ENCODE measurements at regions not wholly inside any gene's neighbourhood (a gene's known extent, or its start where the extent isn't known, plus 50 kb on each side); places are given as distances from the start of the nearest gene placed in this dataset.

DNA sequence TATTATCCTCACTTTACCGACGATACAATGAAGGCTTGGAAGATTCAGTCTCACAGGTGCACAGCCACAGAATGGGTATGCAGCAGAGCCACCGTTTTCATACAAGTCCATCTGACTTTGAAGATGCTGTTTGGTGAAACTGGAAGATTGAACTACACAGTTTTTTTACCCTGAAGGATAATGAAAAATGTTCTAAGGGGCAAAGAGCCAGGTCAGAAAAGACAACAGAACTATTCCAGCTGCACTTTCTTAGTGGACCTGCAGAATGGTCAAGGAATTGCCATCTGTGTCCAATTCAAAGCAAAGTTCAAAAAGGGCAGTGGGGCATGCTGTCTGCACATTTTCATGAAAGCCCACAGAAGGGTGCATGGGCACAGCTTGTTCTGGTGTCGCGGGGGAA, 127.6 kb upstream of the PDZRN3 start:
- H3K27ac ChIP-seq (ENCODE audit: low read depth, low read length, poor library complexity, severe bottlenecking), result no peak overlapping the region

DNA sequence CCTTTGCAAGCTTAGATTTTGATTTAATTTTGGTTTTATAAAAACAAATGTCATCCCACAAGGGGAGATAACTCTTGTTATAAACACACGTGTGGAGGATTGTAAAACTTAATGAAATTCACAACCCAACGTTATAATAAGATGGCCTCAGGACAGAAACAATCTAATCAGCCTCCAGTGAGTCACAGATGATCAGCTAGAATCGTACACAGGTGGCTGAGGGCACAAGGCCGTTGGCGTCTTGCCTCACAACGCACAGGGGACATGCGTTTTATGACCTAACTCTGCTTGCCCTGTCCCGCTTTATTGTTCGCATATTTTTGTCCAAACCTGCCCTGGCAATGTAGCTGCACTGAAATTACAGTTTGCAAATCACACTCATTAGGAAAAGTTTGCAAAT, 121.9 kb upstream of the PDZRN3 start:
- Histone ChIP-seq H3K9me3 (ENCODE audit: low read length) (no peaks in the 10 kb centered on the region), H3K27me3 (ENCODE audit: insufficient read depth, low read length) (no peaks in the 10 kb centered on the region), H3F3A (ENCODE audit: insufficient read depth, low read length) (no peaks in the 10 kb centered on the region), H3K9ac (ENCODE audit: low read length) (no peak overlapping the region), H3K36me3 (ENCODE audit: insufficient read depth, low read length) (no peaks in the 10 kb centered on the region), H4K20me1 (ENCODE audit: insufficient read depth, low read length) (no peaks in the 10 kb centered on the region), H3K4me2 (ENCODE audit: low read length) (no peak overlapping the region), H2AFZ (ENCODE audit: low read length) (no peak overlapping the region), H3K4me3 (ENCODE audit: low read depth, low read length, poor library complexity, severe bottlenecking) (no peak overlapping the region), H3K4me1 (ENCODE audit: insufficient read depth, low read length, severe bottlenecking) (peaks cover 3% of the 10 kb centered on the region), H3K9me2 (ENCODE audit: low read depth, low read length) (no peaks in the 10 kb centered on the region), H3K79me2 (ENCODE audit: insufficient read depth, low read length) (no peaks in the 10 kb centered on the region), H3K27ac (ENCODE audit: low read depth, low read length, poor library complexity, severe bottlenecking) (no peak overlapping the region)
- no peak for TF ChIP-seq EZH2 (IDR thresholded peaks at IDR 0.05; ENCODE audit: borderline replicate concordance, low read length)
- TF ChIP-seq, protein P1, sequence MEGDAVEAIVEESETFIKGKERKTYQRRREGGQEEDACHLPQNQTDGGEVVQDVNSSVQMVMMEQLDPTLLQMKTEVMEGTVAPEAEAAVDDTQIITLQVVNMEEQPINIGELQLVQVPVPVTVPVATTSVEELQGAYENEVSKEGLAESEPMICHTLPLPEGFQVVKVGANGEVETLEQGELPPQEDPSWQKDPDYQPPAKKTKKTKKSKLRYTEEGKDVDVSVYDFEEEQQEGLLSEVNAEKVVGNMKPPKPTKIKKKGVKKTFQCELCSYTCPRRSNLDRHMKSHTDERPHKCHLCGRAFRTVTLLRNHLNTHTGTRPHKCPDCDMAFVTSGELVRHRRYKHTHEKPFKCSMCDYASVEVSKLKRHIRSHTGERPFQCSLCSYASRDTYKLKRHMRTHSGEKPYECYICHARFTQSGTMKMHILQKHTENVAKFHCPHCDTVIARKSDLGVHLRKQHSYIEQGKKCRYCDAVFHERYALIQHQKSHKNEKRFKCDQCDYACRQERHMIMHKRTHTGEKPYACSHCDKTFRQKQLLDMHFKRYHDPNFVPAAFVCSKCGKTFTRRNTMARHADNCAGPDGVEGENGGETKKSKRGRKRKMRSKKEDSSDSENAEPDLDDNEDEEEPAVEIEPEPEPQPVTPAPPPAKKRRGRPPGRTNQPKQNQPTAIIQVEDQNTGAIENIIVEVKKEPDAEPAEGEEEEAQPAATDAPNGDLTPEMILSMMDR (IDR thresholded peaks at IDR 0.05; ENCODE audit: low read length), result no peak

More for the DNA sequence above, 127.6 kb upstream of the PDZRN3 start:
- no peaks in the 10 kb centered on the region for H3K27me3 ChIP-seq (ENCODE audit: insufficient read depth, low read length)
- H3K4me2 ChIP-seq (ENCODE audit: low read length), result no peak overlapping the region
- no peaks in the 10 kb centered on the region for H3K9me2 ChIP-seq (ENCODE audit: low read depth, low read length)
- no peaks in the 10 kb centered on the region for H3K4me1 ChIP-seq (ENCODE audit: insufficient read depth, low read length, severe bottlenecking)
- no peaks in the 10 kb centered on the region for H3K9me3 ChIP-seq (ENCODE audit: low read length)
- no peaks in the 10 kb centered on the region for H3K36me3 ChIP-seq (ENCODE audit: insufficient read depth, low read length)
- no peaks in the 10 kb centered on the region for H4K20me1 ChIP-seq (ENCODE audit: insufficient read depth, low read length)
- H3F3A ChIP-seq (ENCODE audit: insufficient read depth, low read length), result no peaks in the 10 kb centered on the region
- H3K9ac ChIP-seq (ENCODE audit: low read length), result no peak overlapping the region
- no peaks in the 10 kb centered on the region for H3K79me2 ChIP-seq (ENCODE audit: insufficient read depth, low read length)
- H2AFZ ChIP-seq (ENCODE audit: low read length), result no peak overlapping the region
- H3K4me3 ChIP-seq (ENCODE audit: low read depth, low read length, poor library complexity, severe bottlenecking), result no peak overlapping the region
- TF ChIP-seq EZH2 (IDR thresholded peaks at IDR 0.05; ENCODE audit: borderline replicate concordance, low read length), result no peak
- TF ChIP-seq, protein P1 (IDR thresholded peaks at IDR 0.05; ENCODE audit: low read length), result no peak

DNA sequence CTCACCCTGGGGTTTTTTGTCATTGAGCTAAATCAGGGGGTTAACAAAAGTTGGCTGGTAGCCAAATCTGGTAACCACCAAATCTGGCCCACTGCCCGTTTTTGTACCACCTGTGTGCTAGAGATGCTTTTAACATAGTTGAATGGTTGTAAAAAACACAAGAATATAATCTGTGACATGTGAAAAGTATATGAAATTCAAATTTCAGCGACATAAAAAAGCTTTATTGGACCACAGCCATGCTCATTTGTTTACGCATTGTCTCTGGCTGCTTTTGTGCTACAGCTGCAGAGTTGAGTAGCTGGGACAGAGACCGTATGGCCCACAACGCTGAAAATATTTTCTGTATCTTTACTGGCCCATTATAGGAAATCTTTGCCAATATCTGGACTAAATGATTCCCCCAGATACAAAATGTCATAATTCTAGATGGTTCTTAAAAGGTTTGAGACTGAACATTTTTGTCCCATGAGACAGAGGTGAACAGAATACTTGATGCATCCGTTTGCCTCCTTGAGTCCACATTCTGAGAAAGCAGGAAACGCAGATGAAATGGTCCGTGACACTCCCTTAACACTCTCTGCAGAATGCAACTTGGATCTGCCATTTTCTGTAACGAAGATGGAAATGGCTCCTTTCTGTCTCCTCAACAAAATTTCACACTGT, 120.9 kb upstream of the PDZRN3 start:
- H3K4me3 ChIP-seq (ENCODE audit: low read depth, low read length, poor library complexity, severe bottlenecking), result no peak overlapping the region
- no peaks in the 10 kb centered on the region for H3K9me3 ChIP-seq (ENCODE audit: low read length)
- H3K27me3 ChIP-seq (ENCODE audit: insufficient read depth, low read length), result no peaks in the 10 kb centered on the region
- no peak overlapping the region for H3K9ac ChIP-seq (ENCODE audit: low read length)
- H3K36me3 ChIP-seq (ENCODE audit: insufficient read depth, low read length), result no peaks in the 10 kb centered on the region
- peaks cover 3% of the 10 kb centered on the region for H3K4me1 ChIP-seq (ENCODE audit: insufficient read depth, low read length, severe bottlenecking)
- H4K20me1 ChIP-seq (ENCODE audit: insufficient read depth, low read length), result no peaks in the 10 kb centered on the region
- H3K4me2 ChIP-seq (ENCODE audit: low read length), result no peak overlapping the region
- TF ChIP-seq EZH2 (IDR thresholded peaks at IDR 0.05; ENCODE audit: borderline replicate concordance, low read length), result no peak
- TF ChIP-seq, protein P1 (IDR thresholded peaks at IDR 0.05; ENCODE audit: low read length), result no peak
- H3F3A ChIP-seq (ENCODE audit: insufficient read depth, low read length), result no peaks in the 10 kb centered on the region
- no peaks in the 10 kb centered on the region for H3K9me2 ChIP-seq (ENCODE audit: low read depth, low read length)
- H2AFZ ChIP-seq (ENCODE audit: low read length), result no peak overlapping the region
- no peak overlapping the region for H3K27ac ChIP-seq (ENCODE audit: low read depth, low read length, poor library complexity, severe bottlenecking)
- no peaks in the 10 kb centered on the region for H3K79me2 ChIP-seq (ENCODE audit: insufficient read depth, low read length)
